GM18907 (cell line): ENCODE measurements at regions not wholly inside any gene's neighbourhood (a gene's known extent, or its start where the extent isn't known, plus 50 kb on each side); places are given as distances from the start of the nearest gene placed in this dataset.

Source experiments
- ATAC-seq: cut with Tn5 transposase; IDR thresholded peaks from one replicate; pipeline ENCODE4 v1.9.1; 2021; ENCODE audit warnings: mild to moderate bottlenecking, moderate library complexity; ENCODE audit not compliant: unreplicated experiment

DNA sequence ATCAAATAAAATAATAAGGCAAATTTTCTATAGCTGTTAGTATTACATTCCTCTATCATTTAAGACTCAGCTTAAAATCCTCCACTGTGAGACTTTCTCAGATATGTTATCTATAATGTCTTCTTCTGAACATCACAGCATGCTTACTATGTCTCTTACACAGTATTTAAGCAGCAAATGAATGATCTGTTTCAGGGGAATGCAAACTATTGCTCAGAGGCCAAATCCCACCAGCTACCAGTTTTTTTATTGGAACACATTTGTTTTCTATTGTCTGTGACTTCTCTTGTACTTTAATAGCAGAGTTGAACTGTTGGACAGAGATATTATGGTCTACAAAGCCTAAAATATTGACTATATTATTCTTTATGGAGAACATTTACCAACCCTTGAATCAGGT is 59.6 kb downstream of the C3orf38 start:
- no peak for ATAC-seq

- ATAC-seq = no peak
Observed at GRCh38 chr3:88211096-88211890, 61.5 kb downstream of the C3orf38 start.

GRCh38 chr3:88219138-88219792 is 69.5 kb downstream of the C3orf38 start:
- ATAC-seq = peak; percentile 91

- no peak for ATAC-seq
Observed at GRCh38 chr3:88220126-88220525, 70.4 kb downstream of the C3orf38 start.

DNA sequence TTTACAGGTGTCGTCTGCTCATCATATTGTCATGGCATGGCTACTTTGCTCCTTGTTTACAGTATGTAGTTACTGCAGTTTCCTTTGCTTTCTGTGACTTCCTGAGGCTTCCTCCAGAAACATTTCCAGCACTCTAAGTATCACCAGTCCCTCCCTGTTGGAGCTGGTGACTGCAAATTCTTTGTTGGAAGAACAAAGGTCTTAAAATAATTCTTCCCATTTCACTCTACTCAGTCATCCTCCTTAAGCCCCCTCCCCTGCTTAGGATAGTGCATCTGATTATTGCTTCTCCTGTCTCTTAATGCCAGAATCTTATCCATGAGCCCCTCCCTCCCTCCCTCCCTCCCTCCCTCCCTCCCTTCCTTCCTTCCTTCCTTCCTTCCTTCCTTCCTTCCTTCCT is 72.0 kb downstream of the C3orf38 start:
- ATAC-seq = no peak

DNA sequence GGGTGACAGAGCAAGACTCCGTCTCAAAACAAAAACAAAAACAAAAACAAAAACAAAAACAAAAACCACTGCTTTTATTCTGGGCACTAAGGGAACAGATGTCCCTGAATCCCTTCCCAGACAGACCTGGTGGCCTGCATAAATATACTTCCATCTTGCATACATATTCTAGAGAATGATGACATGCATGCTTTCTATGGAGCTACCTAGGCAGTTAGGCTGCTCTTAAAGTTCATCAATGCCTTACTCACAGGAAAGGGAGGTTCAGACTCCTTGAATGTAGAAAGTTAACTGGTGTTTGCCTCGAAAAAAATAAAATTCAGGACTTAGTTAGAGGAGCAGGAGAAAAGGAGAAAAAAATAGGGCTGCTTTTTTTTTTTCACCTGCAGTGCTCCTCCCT is 72.6 kb downstream of the C3orf38 start:
- ATAC-seq = no peak

- no peak for ATAC-seq
Observed at GRCh38 chr3:88225326-88226008, 75.7 kb downstream of the C3orf38 start.

GRCh38 chr3:88226910-88227309 is 77.2 kb downstream of the C3orf38 start:
- ATAC-seq = no peak

DNA sequence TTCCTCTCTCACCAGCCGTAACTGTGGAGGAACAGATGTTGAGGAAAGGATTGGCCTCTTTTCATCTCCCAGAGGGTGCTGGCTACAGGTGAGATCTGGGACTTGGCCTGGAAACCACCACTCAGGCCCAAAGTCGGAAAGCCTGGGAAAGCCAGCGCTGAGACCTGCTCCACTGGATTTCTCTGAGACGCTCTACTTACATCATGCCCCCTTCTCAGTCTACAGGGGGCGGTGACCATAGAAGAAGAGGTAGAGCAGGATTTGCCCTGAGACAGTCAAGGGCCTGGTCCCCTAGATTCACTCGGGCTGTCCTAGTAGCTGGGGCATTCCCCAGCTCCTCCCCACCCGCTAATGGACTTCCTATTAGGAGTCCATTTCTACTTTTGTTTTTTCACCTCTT is 80.9 kb downstream of the C3orf38 start:
- no peak for ATAC-seq

DNA sequence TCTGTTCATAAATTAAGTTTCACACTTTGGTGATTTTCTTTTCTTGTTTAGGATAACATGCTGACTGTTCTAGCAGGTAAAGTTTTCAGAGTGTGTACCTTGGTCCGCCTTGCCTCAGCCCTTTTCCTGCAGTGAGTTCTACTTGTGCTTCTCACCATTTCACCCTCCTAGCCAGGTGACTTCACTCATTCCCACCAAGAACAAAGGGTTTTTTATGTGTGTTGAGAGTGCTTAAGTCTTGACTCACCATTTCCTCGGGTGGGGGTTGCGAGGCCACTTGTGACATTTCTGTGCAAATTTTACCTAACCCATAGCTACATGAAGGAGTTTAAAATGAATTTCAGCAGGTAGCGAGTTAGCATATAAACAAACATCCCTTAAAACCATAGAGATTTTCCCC is 81.4 kb downstream of the C3orf38 start:
- ATAC-seq = no peak

GRCh38 chr3:88231632-88232031 is 81.9 kb downstream of the C3orf38 start:
- no peak for ATAC-seq

- ATAC-seq = no peak
Observed at GRCh38 chr3:88235102-88235501, 85.3 kb downstream of the C3orf38 start.

GRCh38 chr3:88239870-88240269 is 90.1 kb downstream of the C3orf38 start:
- no peak for ATAC-seq

GRCh38 chr3:88248658-88249057 is 98.9 kb downstream of the C3orf38 start:
- peak; percentile 73 for ATAC-seq

GRCh38 chr3:88259045-88259444 is 109.3 kb downstream of the C3orf38 start:
- no peak for ATAC-seq

GRCh38 chr3:88262527-88262926 is 112.8 kb downstream of the C3orf38 start:
- ATAC-seq = no peak

DNA sequence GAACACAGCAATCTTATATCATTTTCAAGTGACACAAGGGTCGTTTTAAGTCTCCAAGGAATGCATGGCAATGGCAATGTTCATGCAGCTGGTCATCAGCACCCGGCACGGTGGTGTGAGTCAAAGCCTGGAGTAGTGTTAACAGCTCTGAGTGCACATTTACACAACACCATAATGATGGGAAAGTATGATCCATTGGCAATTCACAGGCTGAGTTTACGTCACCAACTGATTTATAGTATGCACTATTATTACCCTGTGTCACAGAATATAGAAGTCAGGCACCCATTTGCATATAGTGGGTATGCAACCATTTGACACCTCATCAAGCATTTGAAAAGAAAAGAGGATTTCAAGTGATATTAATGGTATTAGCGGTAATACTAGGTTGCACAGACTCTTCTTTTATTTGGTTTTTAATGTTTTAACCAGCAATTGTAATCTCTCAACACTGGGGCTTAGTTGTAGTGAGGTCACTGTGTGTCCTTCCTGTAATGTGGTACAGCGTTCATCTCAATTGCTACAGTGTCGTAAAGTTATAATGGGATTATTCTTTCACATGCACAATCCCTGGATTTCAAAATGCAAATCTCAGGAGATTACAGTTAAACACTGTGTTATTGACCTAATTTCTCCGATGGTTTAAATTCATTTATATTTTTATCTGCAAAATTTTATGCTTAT is 113.8 kb downstream of the C3orf38 start:
- ATAC-seq = no peak

DNA sequence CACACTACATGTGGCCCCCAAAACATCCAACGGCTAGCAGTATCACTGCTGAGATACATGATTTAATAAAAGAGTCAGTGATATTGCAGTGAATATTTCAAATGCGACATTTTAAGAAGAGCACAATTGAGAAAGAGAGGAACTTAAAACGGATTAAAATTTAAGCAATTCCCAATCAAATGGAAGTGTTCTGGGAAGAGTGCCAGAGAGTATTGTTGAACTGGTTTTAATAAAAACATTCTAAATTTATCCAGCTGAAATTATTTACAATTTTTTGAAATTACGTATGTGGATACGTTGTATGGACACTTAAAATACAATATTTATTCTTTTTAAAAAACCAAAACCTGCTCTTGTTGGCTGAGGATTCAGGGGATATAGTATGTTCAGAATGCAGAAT is 117.7 kb downstream of the C3orf38 start:
- no peak for ATAC-seq

DNA sequence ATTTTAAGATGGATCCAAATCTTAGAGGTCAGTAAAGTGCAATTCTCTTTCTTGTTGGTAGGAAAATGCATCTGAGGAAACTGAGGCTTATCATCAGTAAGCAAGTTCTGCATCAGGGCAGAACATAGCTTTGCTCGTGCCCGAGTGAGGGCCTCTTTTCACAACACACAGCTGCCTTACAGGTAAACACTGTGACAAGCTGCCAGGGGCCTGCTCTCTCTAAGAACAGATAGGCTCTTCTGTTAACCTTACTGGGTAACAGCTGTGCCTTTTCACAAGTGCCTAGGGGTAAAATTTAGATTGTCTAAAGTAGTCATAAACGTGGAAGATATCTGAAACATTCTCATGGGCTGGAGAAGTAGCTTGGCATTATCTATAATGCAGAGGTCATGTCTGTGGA is 118.1 kb downstream of the C3orf38 start:
- no peak for ATAC-seq

DNA sequence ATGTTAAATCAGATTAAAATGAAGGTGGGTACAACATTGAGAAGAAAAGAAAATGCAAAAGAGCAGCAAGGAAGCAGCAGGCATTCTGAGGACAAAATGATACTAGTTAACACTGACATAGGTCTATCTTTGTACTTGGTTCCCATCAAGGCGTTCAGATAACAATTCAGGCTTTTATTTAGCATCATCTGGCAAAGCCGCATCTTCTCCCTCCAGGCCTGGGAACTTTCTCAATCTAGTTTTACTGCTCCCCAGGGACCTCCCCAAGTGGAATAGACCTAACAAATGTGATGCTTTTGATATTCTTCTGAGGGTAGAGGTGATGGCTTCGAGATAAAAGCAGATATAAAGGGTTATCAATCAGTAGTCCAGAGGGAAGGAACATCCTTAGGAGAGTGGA is 130.6 kb downstream of the C3orf38 start:
- ATAC-seq = no peak

DNA sequence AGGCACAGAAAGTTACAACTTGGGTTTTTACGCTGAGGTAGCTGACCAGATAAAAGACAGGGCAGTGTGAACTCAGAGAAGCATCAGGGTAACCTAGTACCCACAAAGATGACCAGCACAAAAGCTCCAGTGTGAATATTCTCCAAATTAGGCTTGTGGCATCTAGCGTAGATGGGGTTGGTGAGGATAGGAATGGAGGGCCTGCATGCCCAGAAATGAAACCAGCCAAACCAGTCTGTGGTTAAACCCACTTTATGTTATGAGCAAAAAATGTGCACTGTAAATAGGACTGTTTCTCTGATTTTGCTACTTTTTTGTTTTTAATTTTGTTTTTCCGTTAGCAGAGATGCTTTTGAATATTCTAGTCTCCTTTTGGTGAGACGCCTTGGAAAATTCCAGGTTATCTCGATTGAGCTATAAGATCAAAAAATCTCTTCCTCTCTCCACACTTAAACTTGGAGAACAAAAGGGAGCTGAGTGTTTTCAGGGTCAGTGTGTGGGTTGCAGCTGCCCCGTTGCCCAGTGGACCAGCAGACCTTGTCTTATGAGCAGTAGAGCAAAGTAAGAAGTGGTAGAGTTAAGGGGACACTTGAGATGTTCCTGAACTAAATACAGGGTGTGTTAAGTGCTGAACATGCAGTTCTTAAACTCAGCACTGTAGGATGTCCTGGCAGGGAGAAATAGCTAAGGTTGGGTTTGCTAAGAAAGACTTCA is 132.9 kb downstream of the C3orf38 start:
- ATAC-seq = no peak
